K562 (cell line): ENCODE measurements at regions not wholly inside any gene's neighbourhood (a gene's known extent, or its start where the extent isn't known, plus 50 kb on each side); places are given as distances from the start of the nearest gene placed in this dataset.

Source experiments
- BRD9 ChIP-seq: fragments of 450-650 bp; IDR thresholded peaks from 2 replicates; pipeline ENCODE4 v1.6.1; 2018; ENCODE audit warnings: low read depth; ENCODE audit not compliant: partially characterized antibody
- EP300 ChIP-seq: IDR thresholded peaks from 2 replicates; pipeline ENCODE4 v1.6.1; 2012; ENCODE audit warnings: low read length, improper control_type of control experiment
- FOXM1 ChIP-seq, 2 experiments: fragments of 450-650 bp in 1 of 2; sonication (generic) in 1 of 2; formaldehyde crosslinking in 1 of 2; IDR thresholded peaks; 2 replicates each; pipeline versions ENCODE4 v1.6.1 to v1.9.0; 2017 to 2022; ENCODE audit warnings: low read depth in 2 of 2, mild to moderate bottlenecking in 2 of 2, missing genetic modification reagents in 1 of 2, moderate library complexity in 1 of 2
- HMG20A ChIP-seq: fragments of 450-650 bp; formaldehyde crosslinking; conservative IDR thresholded peaks from 2 replicates; pipeline ENCODE4 v1.4.0; 2020; ENCODE audit warnings: mild to moderate bottlenecking, mixed read lengths
- KDM5B ChIP-seq: fragments of 200-600 bp; sonication (generic); IDR thresholded peaks from 2 replicates; pipeline ENCODE4 v1.6.1; 2012; ENCODE audit warnings: low read depth, mild to moderate bottlenecking, moderate library complexity, low read length, control low read depth, inconsistent platforms; ENCODE audit not compliant: insufficient replicate concordance
- MYC ChIP-seq, 2 experiments: fragments of 250-450 bp in 1 of 2; sonication (Bioruptor Pico) in 1 of 2; IDR thresholded peaks; 2 replicates each; pipeline versions ENCODE4 v1.5.1 to v1.6.1; 2012 to 2021; ENCODE audit warnings: low read depth in 2 of 2, borderline replicate concordance in 1 of 2, improper control_type of control experiment in 1 of 2, low read length in 1 of 2, mild to moderate bottlenecking in 1 of 2, moderate library complexity in 1 of 2
- SP1 ChIP-seq: sonication (generic); formaldehyde crosslinking; IDR thresholded peaks from 2 replicates; pipeline ENCODE4 v1.8.1; 2022; ENCODE audit warnings: mild to moderate bottlenecking, missing genetic modification reagents
- TAF1 ChIP-seq: IDR thresholded peaks from 2 replicates; pipeline ENCODE4 v1.6.1; 2011; ENCODE audit warnings: mild to moderate bottlenecking, low read length, moderate library complexity; ENCODE audit not compliant: insufficient read depth, control insufficient read depth, severe bottlenecking; ENCODE audit errors: extremely low read depth
- ZFP30 ChIP-seq: fragments of 250-450 bp; sonication (Bioruptor Pico); IDR thresholded peaks from 2 replicates; pipeline ENCODE4 v1.8.0; 2022; ENCODE audit warnings: moderate library complexity, mild to moderate bottlenecking, inconsistent platforms, borderline replicate concordance
- ZNF174 ChIP-seq: fragments of 250-450 bp; sonication (Bioruptor Pico); IDR thresholded peaks from 2 replicates; pipeline ENCODE4 v1.4.0; 2020; ENCODE audit warnings: mild to moderate bottlenecking
- TF ChIP-seq, protein P1 (sequence below): fragments of 250-450 bp; sonication (Bioruptor Pico); IDR thresholded peaks from 2 replicates; pipeline ENCODE4 v1.8.0; 2021; ENCODE audit warnings: moderate library complexity, mild to moderate bottlenecking, inconsistent platforms
- TF ChIP-seq, protein P2 (sequence below), 3 experiments: IDR thresholded peaks in 2 of 3; conservative IDR thresholded peaks in 1 of 3; 2 replicates each; pipeline ENCODE4 v1.5.1; 2011 to 2012; ENCODE audit warnings: low read length in 3 of 3, mild to moderate bottlenecking in 3 of 3, control low read depth in 2 of 3, improper control_type of control experiment in 1 of 3, inconsistent platforms in 1 of 3, low read depth in 1 of 3, mixed read lengths in 1 of 3, moderate library complexity in 1 of 3; ENCODE audit not compliant: insufficient read depth in 2 of 3

DNA sequence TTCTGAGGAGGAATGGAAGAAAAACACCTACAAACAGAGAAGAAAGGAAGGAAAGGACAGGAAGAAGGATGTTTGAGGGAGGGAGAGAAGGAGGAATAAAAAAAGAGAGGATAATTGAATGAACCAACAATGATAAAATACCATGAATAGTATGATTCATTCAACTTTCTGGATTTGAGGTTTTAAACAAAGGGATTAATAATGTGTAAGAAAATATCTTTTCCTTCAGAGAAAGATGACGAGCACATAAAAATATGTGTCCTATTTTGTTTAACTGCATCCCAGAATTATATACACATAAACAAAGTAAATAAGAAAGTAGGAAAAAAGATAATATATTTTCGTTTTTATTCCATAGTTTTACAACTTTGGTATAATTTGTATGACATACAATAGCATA, 1380.4 kb downstream of the STIM2 start:
- TF ChIP-seq, protein P1, sequence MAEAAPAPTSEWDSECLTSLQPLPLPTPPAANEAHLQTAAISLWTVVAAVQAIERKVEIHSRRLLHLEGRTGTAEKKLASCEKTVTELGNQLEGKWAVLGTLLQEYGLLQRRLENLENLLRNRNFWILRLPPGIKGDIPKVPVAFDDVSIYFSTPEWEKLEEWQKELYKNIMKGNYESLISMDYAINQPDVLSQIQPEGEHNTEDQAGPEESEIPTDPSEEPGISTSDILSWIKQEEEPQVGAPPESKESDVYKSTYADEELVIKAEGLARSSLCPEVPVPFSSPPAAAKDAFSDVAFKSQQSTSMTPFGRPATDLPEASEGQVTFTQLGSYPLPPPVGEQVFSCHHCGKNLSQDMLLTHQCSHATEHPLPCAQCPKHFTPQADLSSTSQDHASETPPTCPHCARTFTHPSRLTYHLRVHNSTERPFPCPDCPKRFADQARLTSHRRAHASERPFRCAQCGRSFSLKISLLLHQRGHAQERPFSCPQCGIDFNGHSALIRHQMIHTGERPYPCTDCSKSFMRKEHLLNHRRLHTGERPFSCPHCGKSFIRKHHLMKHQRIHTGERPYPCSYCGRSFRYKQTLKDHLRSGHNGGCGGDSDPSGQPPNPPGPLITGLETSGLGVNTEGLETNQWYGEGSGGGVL (CRISPR knock-in tag): no peak
- TF ChIP-seq, protein P2, sequence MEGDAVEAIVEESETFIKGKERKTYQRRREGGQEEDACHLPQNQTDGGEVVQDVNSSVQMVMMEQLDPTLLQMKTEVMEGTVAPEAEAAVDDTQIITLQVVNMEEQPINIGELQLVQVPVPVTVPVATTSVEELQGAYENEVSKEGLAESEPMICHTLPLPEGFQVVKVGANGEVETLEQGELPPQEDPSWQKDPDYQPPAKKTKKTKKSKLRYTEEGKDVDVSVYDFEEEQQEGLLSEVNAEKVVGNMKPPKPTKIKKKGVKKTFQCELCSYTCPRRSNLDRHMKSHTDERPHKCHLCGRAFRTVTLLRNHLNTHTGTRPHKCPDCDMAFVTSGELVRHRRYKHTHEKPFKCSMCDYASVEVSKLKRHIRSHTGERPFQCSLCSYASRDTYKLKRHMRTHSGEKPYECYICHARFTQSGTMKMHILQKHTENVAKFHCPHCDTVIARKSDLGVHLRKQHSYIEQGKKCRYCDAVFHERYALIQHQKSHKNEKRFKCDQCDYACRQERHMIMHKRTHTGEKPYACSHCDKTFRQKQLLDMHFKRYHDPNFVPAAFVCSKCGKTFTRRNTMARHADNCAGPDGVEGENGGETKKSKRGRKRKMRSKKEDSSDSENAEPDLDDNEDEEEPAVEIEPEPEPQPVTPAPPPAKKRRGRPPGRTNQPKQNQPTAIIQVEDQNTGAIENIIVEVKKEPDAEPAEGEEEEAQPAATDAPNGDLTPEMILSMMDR (IDR thresholded peaks at IDR 0.05 in 2 of 3, conservative IDR thresholded peaks at IDR 0.05 in 1 of 3; ENCODE audit: insufficient read depth in 2 of 3, low read depth in 1 of 3, low read length in 3 of 3): no peak
- no peak for TF ChIP-seq ZFP30 (CRISPR knock-in tag)
- TF ChIP-seq EP300: no peak
- no peak for TF ChIP-seq FOXM1 (IDR thresholded peaks at IDR 0.05; ENCODE audit: low read depth)
- no peak for TF ChIP-seq FOXM1 (CRISPR knock-in tag; IDR thresholded peaks at IDR 0.05; ENCODE audit: low read depth)
- TF ChIP-seq TAF1: no peak
- TF ChIP-seq HMG20A (CRISPR knock-in tag): no peak
- TF ChIP-seq KDM5B: no peak
- TF ChIP-seq MYC (IDR thresholded peaks at IDR 0.05; ENCODE audit: low read depth, low read length): no peak
- TF ChIP-seq MYC (CRISPR knock-in tag; IDR thresholded peaks at IDR 0.05; ENCODE audit: borderline replicate concordance, low read depth): no peak
- no peak for TF ChIP-seq BRD9
- no peak for TF ChIP-seq SP1
- no peak for TF ChIP-seq ZNF174
